ENCODE measurements at regions not wholly inside any gene's neighbourhood (a gene's known extent, or its start where the extent isn't known, plus 50 kb on each side); places are given as distances from the start of the nearest gene placed in this dataset.
A peak's percentile ranks its signal among the peaks of the same experiment; 100 is the strongest.

GRCh38 chr5:9691261-9691660 is 61.1 kb upstream of the TAS2R1 start:
- Histone ChIP-seq H3K14ac (replicated peaks; ENCODE audit: low read depth, low read length) (no peak overlapping the region), H3K9me1 (ENCODE audit: insufficient read depth, low read length) (no peaks in the 10 kb centered on the region), H4K5ac (ENCODE audit: low read depth, low read length) (no peak overlapping the region), H3K36me3 (ENCODE audit: control insufficient read depth, insufficient read depth, low read length) (no peaks in the 10 kb centered on the region), H3K4me3 (ENCODE audit: insufficient read depth, low read depth, low read length) (no peak overlapping the region), H2BK5ac (ENCODE audit: low read depth, low read length, poor library complexity, severe bottlenecking) (no peak overlapping the region), H3K56ac (ENCODE audit: extremely low read depth, insufficient read depth, low read length) (no peak overlapping the region), H3K18ac (ENCODE audit: low read depth, low read length) (no peak overlapping the region), H2AK9ac (replicated peaks; ENCODE audit: low read depth, low read length, poor library complexity) (no peak overlapping the region), H3K79me1 (ENCODE audit: low read depth in 1 of 2, low read length in 2 of 2) (no peaks in the 10 kb centered on the region), H4K91ac (ENCODE audit: insufficient read depth, low read depth, low read length) (0 out of 2 replicates have a peak overlapping the region, but pooled peaks have one; percentile 18), H3K9me3 (ENCODE audit: control insufficient read depth, insufficient read depth, low read length) (no peaks in the 10 kb centered on the region), H2BK15ac (ENCODE audit: low read depth, low read length) (no peak overlapping the region; the same call in 2 of the 3 replicates), H2AK5ac (ENCODE audit: low read depth, low read length) (no peak overlapping the region), H4K20me1 (ENCODE audit: insufficient read depth, low read length) (no peaks in the 10 kb centered on the region), H3K27me3 (ENCODE audit: control insufficient read depth, insufficient read depth, low read length) (no peaks in the 10 kb centered on the region), H3K4me2 (ENCODE audit: low read depth, low read length) (no peak overlapping the region), H3K27ac (ENCODE audit: insufficient read depth, low read length) (no peak overlapping the region), H2BK20ac (ENCODE audit: low read depth, low read length) (peak overlapping the region; percentile 23), H3K4me1 (ENCODE audit: control insufficient read depth, insufficient read depth, low read length) (no peaks in the 10 kb centered on the region), H4K8ac (ENCODE audit: low read depth in 2 of 2, low read length in 2 of 2) (no peak overlapping the region), H3K9ac (ENCODE audit: low read depth, low read length) (no peak overlapping the region), H3K23ac (ENCODE audit: low read depth, low read length) (no peak overlapping the region), H2AFZ (replicated peaks; ENCODE audit: low read length, poor library complexity) (peak overlapping the region; percentile 60), H2BK120ac (ENCODE audit: low read depth, low read length) (peak overlapping the region; percentile 51; the same call in 1 of the 2 replicates), H3K4ac (ENCODE audit: low read depth, low read length) (peak overlapping the region; percentile 24; the same call in 1 of the 2 replicates)
- TF ChIP-seq BHLHE40 (IDR thresholded peaks at IDR 0.05; ENCODE audit: low read depth, low read length) (no peak), NFE2L2 (IDR thresholded peaks at IDR 0.05; ENCODE audit: low read depth, low read length) (no peak), POLR2A (IDR thresholded peaks at IDR 0.05; ENCODE audit: low read depth, low read length) (no peak), SMC3 (IDR thresholded peaks at IDR 0.05; ENCODE audit: low read depth, low read length) (no peak), RCOR1 (IDR thresholded peaks at IDR 0.05; ENCODE audit: insufficient replicate concordance, low read length) (no peak), USF2 (IDR thresholded peaks at IDR 0.05; ENCODE audit: low read depth, low read length) (no peak), MAFK (IDR thresholded peaks at IDR 0.05; ENCODE audit: low read depth, low read length) (no peak), CEBPB (IDR thresholded peaks at IDR 0.05; ENCODE audit: low read depth, low read length) (no peak)
- no TSS peak for BruUV-seq (replicated peaks)
- whole genome bisulfite sequencing, 2 experiments (ENCODE audit: extremely low coverage in 2 of 2, insufficient read length in 1 of 2) = no CpG with 5 or more reads among the region's 5 CpGs
- dilution Hi-C loops (cut with HindIII; ENCODE audit: low sequenced_read_pairs, unreplicated experiment) (no loop called here), intact Hi-C loops (cut with micrococcal nuclease) (no loop called here), in situ Hi-C loops (cut with MboI; ENCODE audit: low sequenced_read_pairs) (no loop called here)
- ATAC-seq (ENCODE audit: low read depth) (no peak), DNase-seq (no peak)
- CTCF ChIA-PET = no interaction called here
- POLR2A ChIA-PET (ENCODE audit: unreplicated experiment) = no interaction called here

All from IMR-90 (cell line).